RWPE2 (cell line): ENCODE measurements at regions not wholly inside any gene's neighbourhood (a gene's known extent, or its start where the extent isn't known, plus 50 kb on each side); places are given as distances from the start of the nearest gene placed in this dataset.

ENCODE experiments used
- ATAC-seq: fragments of 200-7000 bp; cut with Tn5 transposase; 3 replicates; pipeline ENCODE4 v1.9.1; 2021; ENCODE audit warnings: low read depth
- DNase-seq: peaks from one replicate; pipeline ENCODE4 v3.0.0-alpha.2; 2020; ENCODE audit warnings: low spot score
- H3K27ac ChIP-seq: fragments of 450-650 bp; 2 replicates; pipeline ENCODE4 v1.5.1; 2017; ENCODE audit warnings: mild to moderate bottlenecking; ENCODE audit not compliant: poor library complexity, severe bottlenecking
- H3K27me3 ChIP-seq: fragments of 250-450 bp; sonication (Bioruptor Pico); 2 replicates; pipeline ENCODE4 v1.5.1; 2021; ENCODE audit warnings: mild to moderate bottlenecking, moderate library complexity; ENCODE audit not compliant: insufficient read depth, poor library complexity, severe bottlenecking
- H3K36me3 ChIP-seq: fragments of 250-450 bp; sonication (Bioruptor Pico); 2 replicates; pipeline ENCODE4 v1.5.1; 2020; ENCODE audit warnings: low read depth, mild to moderate bottlenecking, moderate library complexity
- H3K4me1 ChIP-seq: fragments of 250-450 bp; sonication (Bioruptor Pico); 2 replicates; pipeline ENCODE4 v1.5.1; 2021; ENCODE audit warnings: mild to moderate bottlenecking, moderate library complexity; ENCODE audit not compliant: insufficient read depth, poor library complexity, severe bottlenecking
- H3K4me3 ChIP-seq: fragments of 250-450 bp; sonication (Bioruptor Pico); 2 replicates; pipeline ENCODE4 v1.5.1; 2021; ENCODE audit warnings: mild to moderate bottlenecking, moderate library complexity; ENCODE audit not compliant: severe bottlenecking
- H3K9me3 ChIP-seq: fragments of 250-450 bp; sonication (Bioruptor Pico); 2 replicates; pipeline ENCODE4 v1.5.1; 2021; ENCODE audit warnings: mild to moderate bottlenecking, moderate library complexity; ENCODE audit not compliant: severe bottlenecking
- CTCF ChIP-seq: fragments of 450-650 bp; IDR thresholded peaks from one replicate; pipeline ENCODE4 v1.5.1; 2017; ENCODE audit warnings: mild to moderate bottlenecking, moderate library complexity; ENCODE audit not compliant: poor library complexity, severe bottlenecking

GRCh38 chr5:124512952-124513632 is 233.3 kb downstream of the ZNF608 start:
- Histone ChIP-seq H3K4me1 (no peaks in the 10 kb centered on the region), H3K36me3 (no peaks in the 10 kb centered on the region), H3K9me3 (no peaks in the 10 kb centered on the region), H3K27ac (no peak overlapping the region), H3K4me3 (no peak overlapping the region), H3K27me3 (no peaks in the 10 kb centered on the region)
- DNase-seq (no peak), ATAC-seq (no peak)
- TF ChIP-seq CTCF = no peak

- DNase-seq = no peak
- no peak for TF ChIP-seq CTCF
- H3K4me3 ChIP-seq = no peak overlapping the region
- no peaks in the 10 kb centered on the region for H3K27me3 ChIP-seq
- H3K4me1 ChIP-seq = no peaks in the 10 kb centered on the region
- no peak for ATAC-seq
- no peaks in the 10 kb centered on the region for H3K9me3 ChIP-seq
- H3K36me3 ChIP-seq = no peaks in the 10 kb centered on the region
- H3K27ac ChIP-seq = no peak overlapping the region
Measured at GRCh38 chr5:124512236-124512635, 234.2 kb downstream of the ZNF608 start.

GRCh38 chr5:124511791-124512190 is 234.6 kb downstream of the ZNF608 start:
- no peaks in the 10 kb centered on the region for H3K27me3 ChIP-seq
- no peak for DNase-seq
- no peaks in the 10 kb centered on the region for H3K9me3 ChIP-seq
- no peaks in the 10 kb centered on the region for H3K4me1 ChIP-seq
- TF ChIP-seq CTCF = no peak
- H3K36me3 ChIP-seq = no peaks in the 10 kb centered on the region
- no peak overlapping the region for H3K27ac ChIP-seq
- no peak overlapping the region for H3K4me3 ChIP-seq
- no peak for ATAC-seq

GRCh38 chr5:124507688-124508087 is 238.8 kb downstream of the ZNF608 start:
- ATAC-seq = no peak
- TF ChIP-seq CTCF = no peak

GRCh38 chr5:124504081-124504916 is 242.1 kb downstream of the ZNF608 start:
- DNase-seq = no peak
- Histone ChIP-seq H3K36me3 (no peaks in the 10 kb centered on the region), H3K4me3 (no peak overlapping the region), H3K27ac (no peak overlapping the region), H3K4me1 (no peaks in the 10 kb centered on the region), H3K9me3 (no peaks in the 10 kb centered on the region), H3K27me3 (no peaks in the 10 kb centered on the region)
- TF ChIP-seq CTCF = no peak
- no peak for ATAC-seq

More at GRCh38 chr5:124507688-124508087, 238.8 kb downstream of the ZNF608 start:
- no peaks in the 10 kb centered on the region for H3K27me3 ChIP-seq
- H3K9me3 ChIP-seq = no peaks in the 10 kb centered on the region
- no peak overlapping the region for H3K27ac ChIP-seq
- no peak for DNase-seq
- no peaks in the 10 kb centered on the region for H3K4me1 ChIP-seq
- no peaks in the 10 kb centered on the region for H3K36me3 ChIP-seq
- H3K4me3 ChIP-seq = no peak overlapping the region
